AML-193 (cell line): ENCODE measurements at regions not wholly inside any gene's neighbourhood (a gene's known extent, or its start where the extent isn't known, plus 50 kb on each side); places are given as distances from the start of the nearest gene placed in this dataset.
"Not testable (repeated sequence)": the region's sequence is repeated elsewhere in the genome, so short reads cannot be mapped to it uniquely, and the experiment has no call there.

Source experiments
- DNase-seq, 2 experiments: peaks; one replicate each; lab custom pipeline; 2025; lab: John Stamatoyannopoulos, UW

DNA sequence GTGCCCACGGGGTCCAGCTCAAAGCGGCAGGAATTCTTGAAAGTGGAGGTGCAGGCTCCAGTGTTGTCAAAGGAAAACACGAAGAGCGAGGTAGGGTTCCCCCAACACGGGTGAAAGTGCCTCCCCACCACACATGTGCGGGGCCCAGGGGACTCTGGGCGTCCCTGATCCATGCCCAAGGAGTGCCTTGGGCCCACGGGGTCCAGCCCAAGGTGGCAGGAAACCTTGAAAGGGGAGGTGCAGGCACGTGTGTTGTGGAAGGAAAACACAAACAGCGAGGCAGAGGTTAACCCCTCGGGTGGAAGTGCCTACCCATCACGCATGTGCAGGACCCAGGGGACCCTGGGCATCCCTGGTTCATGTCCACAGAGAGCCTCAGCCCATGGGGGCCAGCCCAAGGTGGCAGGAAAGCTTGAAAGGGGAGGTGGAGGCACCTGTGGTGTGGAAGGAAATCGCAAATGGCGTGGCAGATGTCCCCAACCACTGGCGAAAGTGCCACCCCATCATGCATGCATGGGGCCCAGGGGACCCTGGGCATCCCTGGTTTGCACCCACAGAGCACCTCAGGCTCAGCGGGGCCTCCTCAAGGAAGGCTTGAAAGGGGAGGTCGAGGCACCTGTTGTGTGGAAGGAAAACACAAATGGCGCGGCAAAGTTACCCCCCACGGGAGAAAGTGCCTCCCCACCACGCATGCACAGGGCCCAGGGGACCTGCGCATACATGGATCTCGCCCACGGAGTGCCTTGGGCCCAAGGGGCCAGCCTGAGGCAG is 584.6 kb downstream of the ALG10 start:
- no peak for DNase-seq

DNA sequence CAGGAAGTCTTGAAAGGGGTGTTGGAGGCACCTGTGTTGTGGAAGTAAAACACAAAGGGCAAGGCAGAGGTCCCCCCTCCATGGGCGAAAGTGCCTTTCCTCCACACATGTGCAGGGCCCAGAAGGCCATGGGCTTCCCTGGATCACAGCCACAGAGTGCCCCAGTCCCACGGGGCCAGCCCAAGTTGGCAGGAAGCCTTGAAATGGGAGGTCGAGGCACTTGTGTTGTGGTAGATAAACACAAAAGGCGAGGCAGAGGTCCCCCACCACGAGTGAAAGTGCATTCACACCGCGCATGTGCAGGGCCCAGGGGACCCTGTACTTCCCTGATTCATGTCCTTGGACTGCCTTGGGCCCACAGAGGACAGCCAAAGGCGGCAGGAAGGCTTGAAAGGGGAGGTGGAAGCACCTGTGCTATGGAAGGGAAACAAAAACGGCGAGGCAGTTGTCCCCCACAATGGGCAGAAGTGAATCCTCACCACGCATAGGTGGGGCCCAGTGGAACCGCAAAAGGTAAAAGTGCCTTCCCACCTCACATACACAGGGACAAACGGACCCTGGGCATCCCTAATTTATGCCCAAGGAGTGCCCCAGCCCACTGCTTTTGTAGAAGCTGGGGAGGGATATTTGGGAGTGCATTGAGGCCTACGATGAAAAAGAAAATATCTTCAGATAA is 585.4 kb downstream of the ALG10 start:
- DNase-seq, result no peak

DNA sequence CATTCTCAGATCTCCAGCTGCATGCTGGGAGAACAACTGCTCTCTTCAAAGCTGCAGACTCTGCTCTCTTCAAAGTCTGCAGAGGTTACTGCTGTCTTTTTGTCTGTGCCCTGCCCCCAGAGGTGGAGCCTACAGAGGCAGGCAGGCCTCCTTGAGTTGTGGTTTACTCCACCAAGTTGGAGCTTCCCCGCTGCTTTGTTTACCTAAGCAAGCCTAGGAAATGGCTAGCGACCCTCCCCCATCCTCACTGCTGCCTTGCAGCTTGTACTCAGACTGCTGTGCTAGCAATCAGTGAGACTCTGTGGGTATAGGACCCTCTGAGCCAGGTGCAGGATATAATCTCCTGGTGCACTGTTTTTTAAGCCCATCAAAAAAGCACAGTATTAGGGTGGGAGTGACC is 591.7 kb downstream of the ALG10 start:
- not testable (repeated sequence) for DNase-seq

DNA sequence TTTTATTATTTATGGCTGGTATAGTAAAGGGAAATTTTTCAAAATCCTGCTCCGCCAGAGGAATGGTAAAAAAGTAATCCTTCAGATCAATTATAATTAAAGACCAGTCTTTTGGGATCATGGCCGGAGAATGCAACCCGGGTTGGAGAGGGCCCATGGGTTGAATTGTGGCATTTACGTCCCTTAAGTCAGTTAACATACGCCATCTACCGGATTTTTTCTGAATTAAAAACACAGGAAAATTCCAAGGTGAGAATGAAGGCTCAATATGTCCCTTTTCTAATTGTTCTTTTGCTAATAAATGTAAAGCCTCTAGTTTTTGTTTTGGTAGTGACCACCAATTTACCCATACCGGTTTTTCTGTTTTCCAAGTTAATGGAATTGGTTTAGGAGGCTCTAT is 602.8 kb downstream of the ALG10 start:
- DNase-seq, result peak; percentile 4 to 27

DNA sequence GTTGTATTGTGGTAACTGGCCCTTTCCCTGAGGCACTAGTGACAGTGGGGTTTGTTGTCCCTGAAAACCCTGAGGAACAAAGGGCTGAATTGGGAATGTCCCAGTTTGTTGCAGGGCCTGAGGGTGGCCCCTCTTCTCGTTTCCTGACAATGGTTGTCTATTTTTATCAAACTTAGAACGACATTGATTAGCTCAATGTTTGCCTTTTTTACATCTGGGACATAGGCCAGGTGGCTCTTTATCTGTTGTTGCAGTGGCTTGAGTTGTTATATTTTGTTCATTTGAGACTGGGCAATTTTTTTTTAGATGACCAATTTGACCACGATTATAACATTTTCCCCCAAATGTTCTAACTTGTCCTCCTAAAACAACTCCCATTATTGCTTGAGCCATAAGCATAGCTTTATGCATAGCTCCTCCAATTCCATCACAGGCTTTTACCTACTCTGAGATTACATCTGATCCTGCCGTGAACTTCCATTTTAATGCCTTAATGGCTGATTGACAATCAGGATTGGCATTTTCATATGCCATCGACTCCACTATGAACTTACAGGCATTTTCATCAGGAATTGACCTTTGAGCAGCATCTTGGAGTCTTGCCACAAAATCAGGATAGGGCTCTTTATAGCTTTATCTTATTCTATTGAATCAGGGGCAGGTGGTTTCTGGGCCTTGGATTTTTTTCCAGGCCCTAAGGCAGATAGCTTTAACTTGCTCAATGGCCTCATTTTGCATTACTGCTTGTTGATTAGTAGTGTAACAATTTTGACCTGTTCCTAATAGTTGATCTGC is 604.3 kb downstream of the ALG10 start:
- no peak for DNase-seq
